ENCODE measurements at regions not wholly inside any gene's neighbourhood (a gene's known extent, or its start where the extent isn't known, plus 50 kb on each side); places are given as distances from the start of the nearest gene placed in this dataset.

DNA sequence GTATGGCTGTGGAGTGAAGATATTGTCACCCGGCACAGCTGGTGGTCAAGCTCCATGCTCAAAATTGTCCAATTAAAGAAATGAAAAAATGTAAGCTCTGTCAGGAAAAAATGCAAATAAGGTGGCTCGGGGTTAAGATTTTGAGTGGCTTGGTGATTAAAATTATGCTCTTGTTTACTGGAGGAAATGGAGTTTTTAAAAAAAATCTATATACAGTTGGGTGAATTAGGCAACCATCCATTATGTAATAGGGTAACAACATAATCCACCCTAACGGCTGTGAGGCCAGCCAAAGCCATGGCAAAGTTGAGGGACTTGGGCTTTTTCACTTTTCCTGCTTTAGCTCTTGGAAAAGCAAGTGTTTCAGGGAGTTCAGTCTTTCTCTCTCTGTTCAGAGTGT lies 260.8 kb upstream of the HABP2 start:
- no peak for DNase-seq

DNA sequence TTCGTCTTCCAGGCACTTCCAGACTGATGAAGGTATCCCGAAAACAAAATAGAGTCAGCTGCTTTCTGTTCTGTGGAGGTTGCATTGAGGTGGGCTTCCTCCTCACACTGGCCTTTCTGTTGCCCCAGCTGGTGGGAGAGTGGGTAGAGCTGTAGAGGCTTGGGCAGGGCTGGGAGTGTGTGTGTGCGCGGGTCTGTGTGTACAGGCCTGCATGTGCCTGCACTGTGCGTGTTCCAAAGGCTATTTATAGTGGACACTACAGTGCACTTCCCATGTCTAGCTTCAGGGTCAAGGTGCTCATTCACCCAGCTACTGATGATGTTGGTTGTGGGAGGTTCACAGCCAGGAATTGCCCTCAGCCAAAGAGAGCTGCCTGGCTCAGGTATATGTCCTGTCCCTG lies 260.1 kb upstream of the HABP2 start:
- DNase-seq, result no peak

DNA sequence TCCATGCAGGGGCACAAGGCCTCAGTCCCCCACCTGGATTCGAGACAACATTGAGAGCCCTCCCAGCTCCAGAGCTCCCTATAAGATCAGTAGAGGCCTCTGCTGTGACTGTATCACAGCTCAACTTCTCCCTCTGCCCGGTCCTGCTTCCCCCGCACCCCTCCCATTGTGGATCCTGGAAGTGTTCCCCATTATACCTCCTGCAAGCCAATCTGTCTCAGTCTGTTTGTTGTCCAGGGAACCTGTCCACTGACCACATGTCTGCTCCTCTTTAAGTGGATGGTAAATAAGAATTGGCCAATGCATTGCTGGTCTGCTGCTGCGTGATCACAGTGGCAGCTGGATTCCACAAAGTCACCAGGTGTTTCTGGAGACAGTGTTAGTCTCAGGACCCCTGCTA lies 259.7 kb upstream of the HABP2 start:
- no peak for DNase-seq

DNA sequence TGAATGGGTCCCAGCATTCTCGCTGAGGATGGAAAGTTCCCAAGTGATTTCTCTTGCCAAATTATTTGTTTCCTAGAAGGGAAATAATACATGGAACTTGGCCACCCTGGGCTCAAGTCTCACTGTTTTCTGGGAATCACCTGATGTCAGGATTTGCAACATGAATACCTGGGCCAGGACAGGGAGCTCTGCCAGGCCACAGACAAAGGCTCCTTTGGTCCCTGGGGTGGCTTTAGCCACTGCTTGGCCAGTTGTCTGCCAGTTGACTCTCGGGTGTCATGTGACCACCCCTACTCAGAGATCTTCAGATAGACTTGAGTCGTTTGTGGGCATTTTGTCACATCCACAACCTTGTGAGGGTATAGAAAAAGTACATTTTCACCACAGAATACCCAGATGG lies 258.0 kb upstream of the HABP2 start:
- DNase-seq, result no peak

DNA sequence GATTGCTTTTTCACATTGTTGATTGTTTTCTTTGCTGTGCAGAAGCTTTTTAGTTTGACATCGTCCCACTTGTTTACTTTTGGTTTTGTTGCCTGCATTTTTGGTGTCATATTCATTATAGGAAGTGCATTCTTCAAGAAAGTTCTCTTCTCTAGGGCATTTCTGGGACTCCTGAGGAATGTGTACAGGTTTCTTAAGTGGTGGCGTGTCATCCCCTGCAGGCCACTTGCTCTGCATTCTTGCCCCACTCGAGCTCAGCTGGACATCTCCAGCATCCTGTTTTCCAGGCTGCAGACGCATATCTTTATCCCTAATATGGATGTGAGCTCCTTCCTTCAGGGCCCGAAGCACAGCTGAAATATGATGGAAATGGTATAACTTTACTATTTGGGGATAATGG lies 255.6 kb upstream of the HABP2 start:
- no peak for DNase-seq

DNA sequence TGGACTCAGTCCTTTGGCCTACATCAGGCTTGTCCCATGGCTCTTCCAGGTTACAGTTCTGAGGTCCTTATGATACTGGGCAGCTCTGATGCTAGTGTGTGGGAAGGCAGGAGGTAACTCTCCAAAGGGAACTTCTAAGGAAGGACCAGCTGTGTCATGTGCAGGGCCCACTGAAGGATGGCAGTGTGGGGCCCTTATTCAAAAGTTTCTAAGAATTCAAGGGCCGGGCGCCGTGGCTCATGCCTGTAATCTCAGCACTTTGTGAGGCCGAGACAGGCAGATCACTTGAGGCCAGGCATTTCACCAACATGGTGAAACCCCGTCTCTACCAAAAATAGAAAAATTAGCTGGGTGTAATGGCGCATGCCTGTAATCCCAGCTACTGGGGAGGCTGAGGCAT lies 254.2 kb upstream of the HABP2 start:
- DNase-seq, result no peak

DNA sequence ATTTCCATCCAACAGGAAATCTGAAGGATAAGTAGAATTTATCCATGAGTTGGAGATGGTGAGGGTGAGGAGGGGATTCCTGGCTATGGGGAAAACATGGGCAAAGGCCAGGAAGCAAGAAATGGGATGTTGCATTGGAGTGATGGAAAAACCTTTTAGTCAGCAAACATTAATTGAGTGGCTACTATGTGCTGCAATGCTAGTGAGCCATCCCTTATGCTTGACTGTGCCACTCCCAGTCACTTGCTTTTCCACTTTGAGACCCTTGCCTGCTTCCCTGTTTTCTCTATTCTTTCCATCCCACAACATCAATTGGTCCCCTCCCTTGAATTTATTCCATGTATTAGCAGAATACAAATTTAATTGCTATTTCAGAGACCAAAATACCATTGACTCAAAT lies 252.7 kb upstream of the HABP2 start:
- no peak for DNase-seq

DNA sequence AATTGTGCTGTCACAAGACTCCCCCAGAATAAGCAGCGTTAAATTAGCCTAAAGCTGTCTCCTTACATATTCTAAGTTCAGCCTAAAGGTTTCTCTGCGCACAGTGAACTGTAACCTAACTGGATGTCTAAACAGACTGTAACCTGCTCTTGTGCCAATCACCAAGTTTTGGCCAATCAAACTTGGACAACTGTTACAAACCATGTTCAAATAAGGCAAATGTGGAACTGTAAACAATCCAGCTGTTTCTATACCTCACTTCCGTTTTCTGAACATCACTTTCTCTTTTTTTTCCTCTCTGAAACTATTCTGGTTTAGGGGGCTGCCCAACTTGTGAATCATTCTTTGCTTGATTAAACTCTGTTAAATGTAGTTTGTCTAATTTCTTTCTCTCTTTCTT lies 252.2 kb upstream of the HABP2 start:
- DNase-seq, result no peak

DNA sequence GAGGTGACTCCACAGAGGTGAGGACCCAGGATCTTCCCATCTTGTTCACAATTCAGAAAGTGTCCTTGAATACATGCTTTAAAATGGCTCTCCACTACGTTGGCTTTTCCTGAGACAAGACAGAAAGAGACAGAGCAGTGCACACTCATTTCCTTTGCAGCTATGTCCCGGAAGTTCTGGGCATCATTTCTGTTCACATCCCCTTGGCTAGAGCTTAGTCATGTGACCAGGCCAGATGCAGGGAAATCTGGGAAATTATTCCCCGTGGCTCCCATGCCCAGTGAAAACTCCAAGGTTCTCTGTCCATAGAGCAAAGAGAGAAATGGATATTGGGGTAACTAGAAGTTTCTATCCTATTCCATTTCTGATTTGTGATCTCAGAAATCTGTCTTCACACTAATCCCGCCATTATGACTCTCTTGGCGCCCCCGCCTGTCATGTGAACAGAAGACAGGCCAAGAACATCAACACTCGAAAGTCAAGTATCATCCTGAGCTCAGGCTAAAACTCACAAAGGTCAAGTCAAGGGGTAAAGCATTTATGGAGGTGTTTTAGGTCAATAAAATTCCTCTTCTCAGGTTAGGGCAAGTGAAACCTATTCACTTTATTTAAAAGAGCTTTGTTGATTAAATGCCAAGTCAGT lies 251.4 kb upstream of the HABP2 start:
- DNase-seq, result peak; percentile 9

DNA sequence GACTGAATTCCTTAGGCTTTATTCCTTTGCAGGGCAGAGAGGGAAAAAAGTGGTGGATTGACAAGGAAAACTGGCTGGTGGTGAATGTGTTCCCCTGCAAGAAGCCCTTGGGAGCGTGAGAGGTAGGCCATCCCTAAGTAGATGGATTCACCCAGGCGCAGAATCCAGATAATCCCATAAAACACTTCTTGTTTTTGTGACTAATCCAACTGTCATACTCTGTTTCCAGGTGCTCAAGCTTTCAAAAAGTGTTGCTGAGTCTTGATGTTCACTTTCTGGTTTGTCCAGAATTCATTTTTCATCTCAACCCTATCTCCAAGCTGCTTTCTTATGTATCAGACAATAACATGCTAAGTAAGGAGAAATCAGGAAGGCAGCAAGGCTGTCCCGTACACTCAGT lies 250.8 kb upstream of the HABP2 start:
- DNase-seq, result no peak

DNA sequence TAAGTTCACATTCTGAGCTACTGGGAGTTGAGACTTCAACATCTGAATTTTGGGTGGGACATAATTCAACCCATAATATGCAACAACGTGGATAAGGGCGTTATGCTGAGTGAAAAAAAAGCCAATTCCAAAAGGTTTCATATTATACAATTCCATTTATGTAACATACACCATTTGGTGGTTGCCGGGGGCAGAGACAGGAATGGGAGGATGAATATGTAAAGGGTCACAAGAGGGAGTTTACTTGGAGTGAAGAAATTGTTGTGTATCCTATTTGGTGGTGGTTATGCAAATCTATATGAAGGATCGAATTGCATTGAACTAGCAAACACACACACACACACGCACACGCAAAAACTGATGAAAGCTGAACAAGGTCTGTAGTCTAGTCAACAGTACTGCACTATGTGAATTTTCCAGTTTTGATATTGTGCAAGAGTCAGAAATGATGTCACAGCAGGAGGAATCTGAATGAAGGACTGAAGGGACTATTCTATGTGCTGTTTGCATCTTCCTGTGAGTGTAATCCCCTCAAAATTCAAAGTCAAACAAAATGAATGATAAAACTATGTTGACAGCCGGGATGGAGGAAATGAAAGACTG lies 249.2 kb upstream of the HABP2 start:
- DNase-seq, result no peak

DNA sequence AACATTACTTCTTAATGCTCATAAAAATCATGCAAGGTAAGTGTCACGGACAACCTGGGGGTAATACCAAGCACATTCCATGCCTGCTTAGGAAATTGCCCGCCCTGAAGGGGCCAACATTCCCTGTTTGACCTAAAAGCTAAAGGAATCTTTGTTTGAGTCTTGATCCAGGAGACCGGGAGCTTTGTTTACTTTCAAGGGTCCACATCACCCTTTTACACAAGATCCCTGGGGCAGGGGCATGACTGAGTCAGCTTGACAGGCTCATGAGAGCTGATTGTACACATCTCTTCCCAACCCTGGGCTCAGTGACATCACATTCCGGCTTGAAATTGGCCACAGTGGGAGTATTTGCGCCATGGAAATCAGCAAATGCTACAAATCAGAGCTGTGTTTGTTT lies 248.1 kb upstream of the HABP2 start:
- no peak for DNase-seq

DNA sequence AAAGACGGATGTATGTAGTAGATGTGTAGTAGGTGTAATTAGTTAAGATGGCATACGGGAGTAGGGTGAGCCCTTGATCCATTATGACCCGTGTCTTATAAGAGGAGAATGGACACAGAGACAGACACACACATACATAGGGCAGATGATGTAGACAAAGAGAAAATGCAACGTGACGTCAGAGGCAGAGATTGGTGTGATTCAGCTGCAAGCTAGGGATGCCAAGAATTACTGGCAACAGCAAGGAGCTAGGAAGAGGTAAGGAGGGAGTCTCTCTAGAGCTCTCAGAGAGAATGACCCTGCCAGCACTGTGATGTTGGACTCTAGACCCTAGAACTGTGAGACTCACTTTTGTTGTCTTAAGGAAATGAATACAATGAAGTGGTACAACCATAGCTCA lies 247.0 kb upstream of the HABP2 start:
- DNase-seq, result no peak

DNA sequence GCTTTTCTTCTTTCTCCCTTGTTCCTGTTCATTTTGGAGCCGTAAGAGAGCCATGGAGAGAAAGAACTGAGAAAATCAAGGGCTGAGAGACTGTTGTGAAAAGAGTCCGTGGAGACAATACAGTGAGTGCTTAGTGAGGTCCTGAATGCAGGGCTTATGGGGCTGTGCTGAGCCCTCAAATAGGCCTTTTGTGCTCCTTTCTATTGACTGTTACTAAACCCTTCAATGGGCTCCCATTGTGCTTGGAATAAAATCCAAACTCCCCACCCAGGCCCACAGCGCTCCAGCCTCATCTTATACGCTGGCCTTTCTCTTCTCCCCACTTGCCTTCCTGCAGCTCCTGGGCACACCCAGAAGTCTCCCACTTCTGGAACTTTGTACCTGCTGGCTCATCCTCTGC lies 243.1 kb upstream of the HABP2 start:
- DNase-seq, result no peak

DNA sequence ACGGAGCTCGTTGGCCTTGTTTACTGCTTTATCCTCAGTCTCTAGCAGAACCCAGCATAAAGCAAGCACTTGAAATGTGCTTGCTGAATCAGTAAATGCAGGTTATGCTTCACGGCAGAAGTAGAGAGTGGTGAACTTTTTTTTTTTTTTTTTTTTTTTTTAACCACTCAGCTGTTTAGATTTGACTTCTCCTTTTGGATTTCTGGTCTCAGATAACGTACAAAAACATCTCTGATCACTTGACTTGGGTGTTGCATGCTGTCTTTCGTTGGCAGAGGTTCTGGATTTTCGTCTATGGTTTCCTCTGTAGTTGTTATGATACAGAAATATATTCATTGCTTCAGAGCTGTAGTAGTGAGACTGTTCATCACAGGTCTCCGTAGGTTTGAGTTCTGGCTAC lies 242.5 kb upstream of the HABP2 start:
- DNase-seq, result peak; percentile 28

DNA sequence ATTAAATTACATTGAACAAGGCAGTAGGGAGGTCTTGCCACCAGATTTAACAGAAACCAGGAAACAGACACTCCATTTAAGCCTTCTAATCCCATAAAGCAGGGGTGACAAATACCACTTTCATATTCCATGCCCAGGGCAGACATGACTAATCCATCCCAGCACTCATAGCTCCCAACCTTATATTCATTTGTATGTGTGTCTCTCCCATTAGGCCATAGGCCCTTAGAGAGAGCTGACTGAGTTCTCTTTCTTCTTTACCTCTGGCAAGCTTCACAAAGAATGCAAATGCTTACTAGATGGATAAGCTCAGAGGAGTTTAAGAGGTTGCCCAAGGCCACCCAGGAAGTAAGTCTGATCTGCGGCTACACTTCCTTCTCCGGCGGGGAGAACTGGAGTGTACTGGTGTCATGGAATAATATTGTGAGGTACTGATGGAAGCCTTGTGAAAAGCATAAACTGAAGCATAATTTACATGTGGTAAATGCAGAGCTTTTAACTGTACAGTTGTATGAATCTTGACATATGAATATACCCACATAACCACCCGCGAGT lies 239.7 kb upstream of the HABP2 start:
- DNase-seq, result no peak

DNA sequence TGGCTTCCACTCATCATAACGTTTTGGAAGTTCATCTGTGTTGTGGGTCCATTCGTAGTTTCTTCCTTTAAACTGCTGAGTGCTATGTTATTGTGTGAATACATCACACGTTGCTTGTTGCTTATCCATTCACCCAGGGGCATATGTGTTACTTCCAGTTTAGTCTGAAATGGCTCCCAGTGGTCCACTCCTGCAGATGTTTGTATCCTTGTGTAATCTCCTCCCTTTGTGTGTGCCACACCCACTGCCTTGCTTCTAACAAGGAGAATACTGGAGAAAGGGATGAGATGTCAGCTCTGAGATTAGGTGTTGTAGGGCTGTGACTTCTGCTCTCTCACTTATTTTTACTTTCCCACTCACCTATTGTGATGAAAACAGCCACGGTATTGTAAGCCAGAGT lies 239.1 kb upstream of the HABP2 start:
- DNase-seq, result no peak

DNA sequence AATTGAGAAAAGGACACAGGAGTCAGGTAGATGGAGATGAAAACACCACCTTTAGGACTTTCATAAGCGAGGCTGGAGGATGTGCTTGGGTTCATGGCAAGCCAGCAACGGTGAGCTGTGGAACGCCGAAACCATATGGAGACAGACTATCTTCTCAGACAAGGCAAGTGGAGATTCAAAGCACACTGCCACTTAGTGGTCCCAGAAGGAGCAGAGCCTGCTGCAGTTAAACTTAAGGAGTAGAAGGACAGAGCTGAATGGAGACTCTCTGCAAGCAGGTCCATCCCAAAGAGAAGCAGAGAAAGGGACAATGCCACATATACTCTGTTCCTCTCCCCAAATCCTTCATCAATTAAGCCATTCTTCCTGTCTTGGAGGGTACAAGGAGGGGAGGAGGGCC lies 236.3 kb upstream of the HABP2 start:
- no peak for DNase-seq

DNA sequence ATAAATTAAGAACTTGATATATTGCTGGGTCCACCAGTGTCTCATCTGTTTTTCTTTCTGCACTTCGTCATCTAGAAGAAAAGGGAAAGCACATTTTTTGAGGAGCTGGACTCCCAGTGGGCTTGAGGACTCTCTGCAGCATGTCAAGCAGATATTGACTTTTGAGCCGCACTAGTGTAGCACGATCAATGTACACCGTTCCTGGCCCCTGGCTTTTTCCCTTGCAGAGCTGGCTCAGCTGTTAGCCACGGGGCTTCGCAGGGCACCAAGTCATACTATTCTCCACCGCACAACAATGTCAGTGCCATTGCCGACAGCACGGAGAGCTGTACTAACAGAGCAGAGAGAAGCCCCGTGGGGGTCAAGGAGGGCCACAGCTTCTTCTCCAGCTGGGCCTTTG lies 235.4 kb upstream of the HABP2 start:
- DNase-seq, result no peak

DNA sequence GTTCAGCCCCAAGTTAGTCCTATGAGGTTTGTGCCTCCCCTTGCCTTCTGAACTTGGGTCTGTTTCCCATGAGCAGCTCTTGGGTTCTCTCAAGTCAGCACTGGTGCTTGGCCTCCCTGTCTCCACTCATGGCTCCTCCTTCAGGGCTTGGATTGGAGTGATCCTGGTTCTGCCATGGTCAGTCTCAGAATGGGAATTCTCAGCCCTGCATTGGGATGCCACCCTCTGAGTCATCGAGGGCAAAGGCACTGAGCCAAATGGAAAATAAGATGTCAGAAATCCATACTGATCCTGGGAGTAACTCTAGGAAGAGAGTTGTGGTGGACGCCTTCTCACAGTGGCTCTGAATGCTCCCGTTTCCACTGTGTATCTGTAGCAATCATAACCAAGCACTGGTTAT lies 233.4 kb upstream of the HABP2 start:
- DNase-seq, result no peak

DNA sequence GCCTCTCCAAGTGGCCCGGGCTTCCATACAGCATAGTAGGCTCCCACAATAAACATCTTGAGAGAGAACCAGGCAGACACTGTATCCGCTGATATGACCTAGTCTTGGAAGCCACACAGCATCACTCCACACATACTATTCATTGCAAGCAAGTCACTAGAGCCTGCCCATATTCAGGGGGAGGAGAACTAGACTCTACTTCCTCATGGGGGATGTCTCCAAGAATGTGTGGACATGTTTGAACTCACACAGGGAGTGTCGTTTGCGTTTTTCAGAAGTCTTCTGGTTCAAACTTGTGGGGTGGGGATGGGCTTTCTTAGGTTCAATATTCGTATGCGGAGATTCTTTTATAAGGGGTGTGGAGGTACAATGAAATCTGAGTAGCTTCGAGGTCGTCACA lies 232.6 kb upstream of the HABP2 start:
- DNase-seq, result no peak

DNA sequence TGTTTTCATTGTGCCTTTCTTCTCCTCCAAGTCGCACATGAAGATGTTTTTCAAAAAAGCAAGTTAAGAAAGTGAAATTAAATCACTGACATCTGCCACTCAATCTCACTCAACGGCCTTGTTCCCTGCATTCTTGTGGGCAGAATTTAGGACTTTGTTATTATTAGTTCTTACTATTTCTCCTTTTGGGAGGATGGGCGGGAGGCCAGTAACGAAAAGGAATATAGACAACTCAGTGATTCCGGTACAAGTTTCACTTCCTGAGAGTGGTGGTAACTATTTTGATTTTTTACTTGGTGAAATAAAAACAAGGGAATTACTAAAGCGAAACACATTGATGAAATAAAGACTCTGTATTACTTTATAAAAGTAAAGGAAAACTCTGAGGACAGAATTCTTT lies 231.9 kb upstream of the HABP2 start:
- DNase-seq, result no peak

DNA sequence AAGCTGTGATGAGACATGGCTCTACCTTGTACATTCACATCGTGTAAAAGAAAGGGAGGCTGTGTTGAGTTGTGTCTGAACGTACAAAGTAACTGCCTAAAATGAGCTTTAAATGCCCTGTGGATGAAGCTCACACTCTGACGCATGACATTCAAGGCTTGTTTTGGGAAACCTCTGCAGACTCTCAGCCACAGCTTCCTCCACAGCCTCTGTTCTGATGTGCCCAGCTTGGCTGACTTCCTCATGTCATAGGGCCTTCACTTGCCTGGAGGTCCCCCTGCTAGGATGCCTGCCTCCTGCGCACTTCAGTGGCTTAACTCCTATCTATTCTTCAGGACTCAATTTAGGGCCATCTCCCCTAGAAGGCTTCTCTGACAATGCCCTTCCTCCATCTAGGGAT lies 230.0 kb upstream of the HABP2 start:
- no peak for DNase-seq

DNA sequence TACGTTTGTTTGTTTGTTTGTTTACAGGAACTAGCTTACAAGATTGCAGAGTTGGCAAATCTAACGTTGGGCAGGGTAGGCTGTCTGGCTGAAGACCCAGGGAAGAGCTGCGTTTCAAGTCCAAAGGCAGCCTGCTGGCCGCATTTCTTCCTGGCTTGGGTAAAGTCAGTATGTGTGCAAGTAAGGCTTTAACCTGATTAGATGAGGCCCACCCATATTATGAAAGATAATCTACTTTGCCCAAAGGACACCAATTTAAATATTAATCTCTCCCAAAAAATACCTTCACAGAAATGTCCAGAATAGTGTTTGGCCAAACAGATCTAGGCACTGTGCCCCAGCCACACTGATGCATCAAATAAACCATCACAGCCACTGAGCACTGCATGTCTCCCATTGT lies 228.9 kb upstream of the HABP2 start:
- DNase-seq, result no peak
